HEK293T (cell line): ENCODE measurements at regions not wholly inside any gene's neighbourhood (a gene's known extent, or its start where the extent isn't known, plus 50 kb on each side); places are given as distances from the start of the nearest gene placed in this dataset.

Experiments
- BHLHE40 ChIP-seq: fragments of 450-650 bp; IDR thresholded peaks from 2 replicates; pipeline ENCODE4 v1.6.1; 2016; ENCODE audit warnings: mild to moderate bottlenecking, moderate library complexity, borderline replicate concordance
- ELF4 ChIP-seq: fragments of 450-650 bp; IDR thresholded peaks from 2 replicates; pipeline ENCODE4 v1.6.1; 2017; ENCODE audit warnings: antibody characterized with exemption
- FOXA1 ChIP-seq: fragments of 450-650 bp; IDR thresholded peaks from 2 replicates; pipeline ENCODE4 v1.6.1; 2016; ENCODE audit warnings: mild to moderate bottlenecking
- FOXM1 ChIP-seq: fragments of 450-650 bp; IDR thresholded peaks from 2 replicates; pipeline ENCODE4 v1.6.1; 2017; ENCODE audit warnings: mild to moderate bottlenecking, borderline replicate concordance
- LEF1 ChIP-seq: fragments of 450-650 bp; IDR thresholded peaks from 2 replicates; pipeline ENCODE4 v1.6.1; 2017; ENCODE audit warnings: mild to moderate bottlenecking, borderline replicate concordance
- NFRKB ChIP-seq: fragments of 450-650 bp; IDR thresholded peaks from 2 replicates; pipeline ENCODE4 v1.6.1; 2016; ENCODE audit warnings: mild to moderate bottlenecking, moderate library complexity
- SP1 ChIP-seq: fragments of 450-650 bp; IDR thresholded peaks from 2 replicates; pipeline ENCODE4 v1.6.1; 2017
- SUZ12 ChIP-seq: fragments of 450-650 bp; IDR thresholded peaks from 2 replicates; pipeline ENCODE4 v1.6.1; 2016; ENCODE audit warnings: mild to moderate bottlenecking
- TARDBP ChIP-seq: fragments of 450-650 bp; IDR thresholded peaks from 2 replicates; pipeline ENCODE4 v1.6.1; 2016
- ZNF384 ChIP-seq: fragments of 450-650 bp; IDR thresholded peaks from 2 replicates; pipeline ENCODE4 v1.6.1; 2016

- TF ChIP-seq FOXM1: no peak
- TF ChIP-seq ZNF384: no peak
- TF ChIP-seq SUZ12: no peak
- no peak for TF ChIP-seq LEF1
- TF ChIP-seq TARDBP: no peak
- no peak for TF ChIP-seq ELF4
- no peak for TF ChIP-seq NFRKB
- no peak for TF ChIP-seq SP1
- no peak for TF ChIP-seq BHLHE40
- no peak for TF ChIP-seq FOXA1
These were observed 202.9 kb downstream of the PTEN start for GRCh38 chr10:88066319-88066718.
